IMR-90 (cell line): ENCODE measurements at regions not wholly inside any gene's neighbourhood (a gene's known extent, or its start where the extent isn't known, plus 50 kb on each side); places are given as distances from the start of the nearest gene placed in this dataset.

Experiments
- ATAC-seq: fragments of 200-7000 bp; cut with Tn5 transposase; 2 replicates; pipeline ENCODE4 v1.9.1; 2020; ENCODE audit warnings: low read depth, mild to moderate bottlenecking, moderate library complexity
- BruUV-seq: library from RNA; stranded (reverse); fragments of 400-500 nt; replicated peaks from 2 replicates; lab custom pipeline; 2021; lab: Mats Ljungman, UMichigan
- CTCF ChIA-PET: fragments of 300-600 bp; formaldehyde crosslinking; extraction: SDS; loops from one replicate; lab custom pipeline; 2021; ENCODE audit warnings: antibody characterized with exemption; lab: Yijun Ruan, JAX
- POLR2A ChIA-PET: fragments of 300-600 bp; sonication (Branson Sonifier 250); formaldehyde crosslinking; loops from one replicate; lab custom pipeline; 2022; ENCODE audit warnings: antibody characterized with exemption; ENCODE audit not compliant: unreplicated experiment; lab: Charles Lee
- DNase-seq: peaks from one replicate; pipeline ENCODE4 v3.0.0; 2013
- H2AFZ ChIP-seq: replicated peaks from 2 replicates; pipeline ENCODE3; 2013; ENCODE audit warnings: low read length, mild to moderate bottlenecking; ENCODE audit not compliant: poor library complexity
- H2AK5ac ChIP-seq: 2 replicates; pipeline ENCODE4 v1.6.1; 2013; ENCODE audit warnings: low read depth, low read length, inconsistent platforms
- H2AK9ac ChIP-seq: replicated peaks from 2 replicates; pipeline ENCODE3; 2013; ENCODE audit warnings: mild to moderate bottlenecking, low read depth, low read length, moderate library complexity; ENCODE audit not compliant: poor library complexity
- H2BK120ac ChIP-seq: 2 replicates; pipeline ENCODE4 v1.6.1; 2013; ENCODE audit warnings: low read depth, low read length, inconsistent platforms
- H2BK15ac ChIP-seq: 3 replicates; pipeline ENCODE4 v1.6.1; 2013; ENCODE audit warnings: low read depth, low read length, inconsistent platforms
- H2BK20ac ChIP-seq: 2 replicates; pipeline ENCODE4 v1.6.1; 2013; ENCODE audit warnings: low read depth, mild to moderate bottlenecking, inconsistent platforms, low read length, moderate library complexity
- H2BK5ac ChIP-seq: 2 replicates; pipeline ENCODE4 v1.6.1; 2013; ENCODE audit warnings: mild to moderate bottlenecking, low read depth, low read length, inconsistent platforms; ENCODE audit not compliant: poor library complexity, severe bottlenecking
- H3K14ac ChIP-seq: replicated peaks from 2 replicates; pipeline ENCODE4 v1.6.1; 2013; ENCODE audit warnings: low read depth, low read length, inconsistent platforms
- H3K18ac ChIP-seq: 2 replicates; pipeline ENCODE4 v1.6.1; 2013; ENCODE audit warnings: low read depth, low read length, control low read depth
- H3K23ac ChIP-seq: 2 replicates; pipeline ENCODE4 v1.6.1; 2013; ENCODE audit warnings: low read depth, low read length, inconsistent platforms
- H3K27ac ChIP-seq: 2 replicates; pipeline ENCODE4 v1.5.1; 2013; ENCODE audit warnings: mild to moderate bottlenecking, control low read depth, low read length; ENCODE audit not compliant: insufficient read depth
- H3K27me3 ChIP-seq: 2 replicates; pipeline ENCODE4 v1.6.1; 2013; ENCODE audit warnings: low read length; ENCODE audit not compliant: control insufficient read depth, insufficient read depth
- H3K36me3 ChIP-seq: 2 replicates; pipeline ENCODE4 v1.6.1; 2013; ENCODE audit warnings: low read length, mixed read lengths; ENCODE audit not compliant: control insufficient read depth, insufficient read depth
- H3K4ac ChIP-seq: 2 replicates; pipeline ENCODE4 v1.6.1; 2013; ENCODE audit warnings: low read depth, low read length, inconsistent platforms
- H3K4me1 ChIP-seq: 2 replicates; pipeline ENCODE4 v1.6.1; 2013; ENCODE audit warnings: low read length, mixed read lengths; ENCODE audit not compliant: control insufficient read depth, insufficient read depth
- H3K4me2 ChIP-seq: 2 replicates; pipeline ENCODE4 v1.6.1; 2013; ENCODE audit warnings: low read depth, mild to moderate bottlenecking, control low read depth, low read length, moderate library complexity
- H3K4me3 ChIP-seq: 2 replicates; pipeline ENCODE4 v1.5.1; 2013; ENCODE audit warnings: low read depth, mild to moderate bottlenecking, control low read depth, low read length, moderate library complexity; ENCODE audit not compliant: insufficient read depth
- H3K56ac ChIP-seq: 2 replicates; pipeline ENCODE4 v1.6.1; 2013; ENCODE audit warnings: low read length, inconsistent platforms; ENCODE audit not compliant: insufficient read depth; ENCODE audit errors: extremely low read depth
- H3K79me1 ChIP-seq, 2 experiments: 2 replicates each; pipeline ENCODE4 v1.6.1; 2013; ENCODE audit warnings: low read length in 2 of 2, inconsistent platforms in 1 of 2, low read depth in 1 of 2
- H3K9ac ChIP-seq: 2 replicates; pipeline ENCODE4 v1.6.1; 2013; ENCODE audit warnings: low read depth, low read length, control low read depth
- H3K9me1 ChIP-seq: 2 replicates; pipeline ENCODE4 v1.6.1; 2013; ENCODE audit warnings: low read length, inconsistent platforms; ENCODE audit not compliant: insufficient read depth
- H3K9me3 ChIP-seq: 2 replicates; pipeline ENCODE4 v1.6.1; 2013; ENCODE audit warnings: low read length; ENCODE audit not compliant: control insufficient read depth, insufficient read depth
- H4K20me1 ChIP-seq: 2 replicates; pipeline ENCODE4 v1.6.1; 2013; ENCODE audit warnings: low read length, inconsistent platforms; ENCODE audit not compliant: insufficient read depth
- H4K5ac ChIP-seq: 2 replicates; pipeline ENCODE4 v1.6.1; 2013; ENCODE audit warnings: mild to moderate bottlenecking, low read depth, low read length, control low read depth
- H4K8ac ChIP-seq, 2 experiments: 2 replicates each; pipeline ENCODE4 v1.6.1; 2013; ENCODE audit warnings: low read depth in 2 of 2, low read length in 2 of 2, control low read depth in 1 of 2, inconsistent platforms in 1 of 2
- H4K91ac ChIP-seq: 2 replicates; pipeline ENCODE4 v1.6.1; 2013; ENCODE audit warnings: low read depth, low read length, inconsistent platforms; ENCODE audit not compliant: insufficient read depth
- CEBPB ChIP-seq: IDR thresholded peaks from 2 replicates; pipeline ENCODE4 v1.6.1; 2012; ENCODE audit warnings: low read depth, low read length, improper control_type of control experiment
- ELK1 ChIP-seq: fragments of 150-350 bp; IDR thresholded peaks from 2 replicates; pipeline ENCODE4 v1.6.1; 2016; ENCODE audit warnings: low read depth, mild to moderate bottlenecking, low read length, moderate library complexity, borderline replicate concordance
- WGBS, 2 experiments: methylation state at CpG; one replicate each; pipeline versions ENCODE4 v1.1.5 to v1.1.7; 2013; ENCODE audit warnings: missing lambda C conversion rate in 2 of 2; ENCODE audit not compliant: insufficient read length in 1 of 2; ENCODE audit errors: extremely low coverage in 2 of 2; 5-methylcytosine and 5-hydroxymethylcytosine counted together
- dilution Hi-C: fragments of 300-500 bp; cut with HindIII; formaldehyde crosslinking; loops from one replicate; pipeline ENCODE4 v1.14.3; 2018; ENCODE audit warnings: low sequenced_read_pairs; ENCODE audit not compliant: unreplicated experiment
- in situ Hi-C: fragments of 300-500 bp; cut with MboI; formaldehyde crosslinking; loops from 3 replicates; pipeline ENCODE4 v1.14.3; 2019; ENCODE audit warnings: low sequenced_read_pairs, inconsistent platforms, mixed read lengths
- intact Hi-C: fragments of 100-400 bp; cut with micrococcal nuclease; formaldehyde crosslinking; loops from 2 replicates; pipeline ENCODE4 v1.10.0; 2022

DNA sequence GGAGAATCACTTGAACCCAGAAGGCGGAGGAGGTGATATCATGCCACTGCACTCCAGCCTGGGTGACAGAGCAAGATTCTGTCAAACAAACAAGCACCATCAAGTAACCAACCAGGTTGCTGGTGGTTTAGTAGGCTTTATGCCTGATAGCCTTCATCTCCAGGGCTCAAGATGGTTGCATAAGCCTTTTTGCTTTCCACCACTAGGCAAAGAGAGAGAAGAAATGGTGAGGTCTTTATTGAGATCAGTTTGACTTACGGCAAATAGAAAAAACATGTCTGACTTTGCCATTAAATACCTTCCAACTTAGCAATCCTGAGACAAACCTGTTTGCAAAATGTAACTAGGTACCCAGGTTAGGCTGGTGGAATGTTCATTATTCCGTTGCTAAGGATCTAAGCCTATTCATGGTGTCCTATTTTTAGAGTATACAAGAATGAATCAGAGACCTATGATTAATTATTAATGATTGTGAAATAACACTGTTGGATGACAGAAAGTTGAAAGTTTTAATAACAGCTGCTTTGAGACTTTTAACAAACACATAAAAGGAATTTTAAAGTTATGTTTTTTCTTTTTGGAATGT is 53.5 kb upstream of the SLC38A11 start:
- no peaks in the 10 kb centered on the region for H3K9me1 ChIP-seq
- in situ Hi-C loops: loop anchor here (25.0 kb wide), 1 partner anchor 272 kb away; no protein-coding TSS in a partner anchor
- H2BK20ac ChIP-seq: no peak overlapping the region
- no peak overlapping the region for H4K91ac ChIP-seq
- no peak overlapping the region for H3K23ac ChIP-seq
- ATAC-seq (no peak), DNase-seq (no peak)
- CTCF ChIA-PET: interaction anchor here (1.2 kb wide), 1 partner anchor 285 kb away, joined by 3 read pairs; no protein-coding TSS in a partner anchor
- no peaks in the 10 kb centered on the region for H3K36me3 ChIP-seq
- H3K27me3 ChIP-seq: peaks cover 4% of the 10 kb centered on the region; the same call in 1 of the 2 replicates
- no peak overlapping the region for H3K4me3 ChIP-seq
- no peak overlapping the region for H2AK5ac ChIP-seq
- no peaks in the 10 kb centered on the region for H3K4me1 ChIP-seq
- no peaks in the 10 kb centered on the region for H4K20me1 ChIP-seq
- POLR2A ChIA-PET: no interaction called here
- H3K56ac ChIP-seq: no peak overlapping the region
- no peak overlapping the region for H4K8ac ChIP-seq
- H2AFZ ChIP-seq: no peak overlapping the region
- H4K5ac ChIP-seq: no peak overlapping the region
- H3K27ac ChIP-seq: no peak overlapping the region
- H2AK9ac ChIP-seq: no peak overlapping the region
- no peaks in the 10 kb centered on the region for H3K9me3 ChIP-seq
- intact Hi-C loops: no loop called here
- H2BK15ac ChIP-seq: no peak overlapping the region
- dilution Hi-C loops: no loop called here
- H3K18ac ChIP-seq: no peak overlapping the region
- no CpG with 5 or more reads among the region's 3 CpGs for WGBS, 2 experiments
- H3K9ac ChIP-seq: no peak overlapping the region
- TF ChIP-seq CEBPB (peak; percentile 59; the same call in 1 of the 2 replicates), ELK1 (no peak)
- H3K4ac ChIP-seq: no peak overlapping the region
- H2BK5ac ChIP-seq: no peak overlapping the region
- H3K4me2 ChIP-seq: no peak overlapping the region
- H2BK120ac ChIP-seq: no peak overlapping the region
- H3K14ac ChIP-seq: no peak overlapping the region
- no TSS peak for BruUV-seq
- no peaks in the 10 kb centered on the region for H3K79me1 ChIP-seq
